HepG2 (cell line): ENCODE measurements at regions not wholly inside any gene's neighbourhood (a gene's known extent, or its start where the extent isn't known, plus 50 kb on each side); places are given as distances from the start of the nearest gene placed in this dataset.
A peak's percentile ranks its signal among the peaks of the same experiment; 100 is the strongest.

ENCODE experiments used
- AGO1 ChIP-seq: fragments of 200-400 bp; formaldehyde crosslinking; IDR thresholded peaks from 2 replicates; pipeline ENCODE4 v1.6.1; 2017; ENCODE audit warnings: mild to moderate bottlenecking, low read depth, low read length, moderate library complexity; ENCODE audit not compliant: poor library complexity, severe bottlenecking
- ATF7-NPFF ChIP-seq: sonication (generic); formaldehyde crosslinking; IDR thresholded peaks from 2 replicates; pipeline ENCODE4 v1.8.1; 2023; ENCODE audit warnings: mild to moderate bottlenecking, low read depth, missing genetic modification reagents, moderate library complexity
- HIVEP1 ChIP-seq: sonication (generic); formaldehyde crosslinking; IDR thresholded peaks from 2 replicates; pipeline ENCODE4 v1.4.0; 2020; ENCODE audit warnings: mild to moderate bottlenecking, missing genetic modification reagents
- MZF1 ChIP-seq: sonication (generic); formaldehyde crosslinking; IDR thresholded peaks from 2 replicates; pipeline ENCODE4 v1.8.1; 2023; ENCODE audit warnings: mild to moderate bottlenecking, missing genetic modification reagents, borderline replicate concordance
- NFE2L1 ChIP-seq: sonication (generic); formaldehyde crosslinking; IDR thresholded peaks from 2 replicates; pipeline ENCODE4 v1.4.0; 2020; ENCODE audit warnings: missing genetic modification reagents, mild to moderate bottlenecking, borderline replicate concordance
- NFKB2 ChIP-seq: sonication (generic); formaldehyde crosslinking; IDR thresholded peaks from 2 replicates; pipeline ENCODE4 v1.4.0; 2020; ENCODE audit warnings: missing genetic modification reagents, borderline replicate concordance
- SMAD9 ChIP-seq: sonication (generic); formaldehyde crosslinking; IDR thresholded peaks from 2 replicates; pipeline ENCODE4 v1.5.1; 2020; ENCODE audit warnings: mild to moderate bottlenecking, missing genetic modification reagents
- ZNF619 ChIP-seq: sonication (generic); formaldehyde crosslinking; IDR thresholded peaks from 2 replicates; pipeline ENCODE4 v1.4.0; 2020; ENCODE audit warnings: mild to moderate bottlenecking, missing genetic modification reagents
- ZNF768 ChIP-seq: sonication (generic); formaldehyde crosslinking; IDR thresholded peaks from 2 replicates; pipeline ENCODE4 v1.4.0; 2020; ENCODE audit warnings: missing genetic modification reagents
- ZNF780A ChIP-seq: sonication (generic); formaldehyde crosslinking; IDR thresholded peaks from 2 replicates; pipeline ENCODE4 v1.8.0; 2022; ENCODE audit warnings: mild to moderate bottlenecking, missing genetic modification reagents, moderate library complexity
- ZNF788 ChIP-seq: sonication (generic); formaldehyde crosslinking; IDR thresholded peaks from 2 replicates; pipeline ENCODE4 v1.5.0; 2020; ENCODE audit warnings: mild to moderate bottlenecking, missing genetic modification reagents, borderline replicate concordance
- ZSCAN25 ChIP-seq: sonication (generic); formaldehyde crosslinking; IDR thresholded peaks from 2 replicates; pipeline ENCODE4 v1.8.0; 2022; ENCODE audit warnings: mild to moderate bottlenecking, missing genetic modification reagents
- ZSCAN31 ChIP-seq: sonication (generic); formaldehyde crosslinking; IDR thresholded peaks from 2 replicates; pipeline ENCODE4 v1.5.0; 2020; ENCODE audit warnings: low read depth, mild to moderate bottlenecking, missing genetic modification reagents
- TF ChIP-seq, protein P1 (sequence below): sonication (generic); formaldehyde crosslinking; IDR thresholded peaks from 2 replicates; pipeline ENCODE4 v1.4.0; 2020; ENCODE audit warnings: mild to moderate bottlenecking, missing genetic modification reagents
- TF ChIP-seq, protein P2 (sequence below): sonication (generic); formaldehyde crosslinking; IDR thresholded peaks from 2 replicates; pipeline ENCODE4 v1.4.0; 2020; ENCODE audit warnings: mild to moderate bottlenecking, missing genetic modification reagents
- TF ChIP-seq, protein P3 (sequence below): sonication (generic); formaldehyde crosslinking; IDR thresholded peaks from 2 replicates; pipeline ENCODE4 v1.5.1; 2020; ENCODE audit warnings: mild to moderate bottlenecking, missing genetic modification reagents, moderate library complexity

DNA sequence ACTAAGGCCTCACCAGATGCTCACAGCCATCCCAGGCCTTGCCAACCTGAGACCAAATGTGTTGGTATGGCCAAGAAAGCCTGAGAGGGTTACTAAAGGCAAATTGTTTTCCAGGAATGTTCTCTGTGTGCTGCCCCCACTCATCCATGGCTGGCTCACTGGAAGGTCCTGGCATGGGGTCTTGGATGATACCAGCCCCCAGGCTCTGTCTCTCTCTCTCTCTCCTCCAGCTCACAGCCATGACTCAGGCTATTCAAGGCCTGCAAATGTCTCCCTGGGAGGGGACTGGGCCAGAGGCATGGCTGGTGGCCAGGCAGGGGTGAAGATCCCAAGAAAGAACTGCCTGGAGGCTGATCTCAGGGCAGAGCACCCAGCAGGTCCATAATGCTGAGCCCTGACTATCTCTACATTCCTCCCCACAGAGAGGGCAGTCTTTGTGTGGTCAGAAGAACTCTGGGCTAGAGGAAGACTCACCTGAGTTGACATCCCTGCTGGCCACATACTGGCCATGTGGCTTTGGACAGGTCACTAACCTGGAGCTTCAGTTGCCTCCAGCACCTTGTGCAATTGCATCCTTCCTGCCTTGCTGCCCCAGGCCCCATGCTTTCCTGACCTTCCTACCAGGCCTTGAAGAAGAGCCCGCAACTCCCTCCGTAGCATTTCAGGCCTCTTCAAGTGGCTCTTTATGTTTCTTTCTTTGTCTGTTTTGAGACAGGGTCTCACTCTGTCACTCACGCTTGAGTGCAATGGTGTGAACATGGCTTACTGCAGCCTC, 150.4 kb downstream of the ZFP36L2 start (continued):
- TF ChIP-seq, protein P1, sequence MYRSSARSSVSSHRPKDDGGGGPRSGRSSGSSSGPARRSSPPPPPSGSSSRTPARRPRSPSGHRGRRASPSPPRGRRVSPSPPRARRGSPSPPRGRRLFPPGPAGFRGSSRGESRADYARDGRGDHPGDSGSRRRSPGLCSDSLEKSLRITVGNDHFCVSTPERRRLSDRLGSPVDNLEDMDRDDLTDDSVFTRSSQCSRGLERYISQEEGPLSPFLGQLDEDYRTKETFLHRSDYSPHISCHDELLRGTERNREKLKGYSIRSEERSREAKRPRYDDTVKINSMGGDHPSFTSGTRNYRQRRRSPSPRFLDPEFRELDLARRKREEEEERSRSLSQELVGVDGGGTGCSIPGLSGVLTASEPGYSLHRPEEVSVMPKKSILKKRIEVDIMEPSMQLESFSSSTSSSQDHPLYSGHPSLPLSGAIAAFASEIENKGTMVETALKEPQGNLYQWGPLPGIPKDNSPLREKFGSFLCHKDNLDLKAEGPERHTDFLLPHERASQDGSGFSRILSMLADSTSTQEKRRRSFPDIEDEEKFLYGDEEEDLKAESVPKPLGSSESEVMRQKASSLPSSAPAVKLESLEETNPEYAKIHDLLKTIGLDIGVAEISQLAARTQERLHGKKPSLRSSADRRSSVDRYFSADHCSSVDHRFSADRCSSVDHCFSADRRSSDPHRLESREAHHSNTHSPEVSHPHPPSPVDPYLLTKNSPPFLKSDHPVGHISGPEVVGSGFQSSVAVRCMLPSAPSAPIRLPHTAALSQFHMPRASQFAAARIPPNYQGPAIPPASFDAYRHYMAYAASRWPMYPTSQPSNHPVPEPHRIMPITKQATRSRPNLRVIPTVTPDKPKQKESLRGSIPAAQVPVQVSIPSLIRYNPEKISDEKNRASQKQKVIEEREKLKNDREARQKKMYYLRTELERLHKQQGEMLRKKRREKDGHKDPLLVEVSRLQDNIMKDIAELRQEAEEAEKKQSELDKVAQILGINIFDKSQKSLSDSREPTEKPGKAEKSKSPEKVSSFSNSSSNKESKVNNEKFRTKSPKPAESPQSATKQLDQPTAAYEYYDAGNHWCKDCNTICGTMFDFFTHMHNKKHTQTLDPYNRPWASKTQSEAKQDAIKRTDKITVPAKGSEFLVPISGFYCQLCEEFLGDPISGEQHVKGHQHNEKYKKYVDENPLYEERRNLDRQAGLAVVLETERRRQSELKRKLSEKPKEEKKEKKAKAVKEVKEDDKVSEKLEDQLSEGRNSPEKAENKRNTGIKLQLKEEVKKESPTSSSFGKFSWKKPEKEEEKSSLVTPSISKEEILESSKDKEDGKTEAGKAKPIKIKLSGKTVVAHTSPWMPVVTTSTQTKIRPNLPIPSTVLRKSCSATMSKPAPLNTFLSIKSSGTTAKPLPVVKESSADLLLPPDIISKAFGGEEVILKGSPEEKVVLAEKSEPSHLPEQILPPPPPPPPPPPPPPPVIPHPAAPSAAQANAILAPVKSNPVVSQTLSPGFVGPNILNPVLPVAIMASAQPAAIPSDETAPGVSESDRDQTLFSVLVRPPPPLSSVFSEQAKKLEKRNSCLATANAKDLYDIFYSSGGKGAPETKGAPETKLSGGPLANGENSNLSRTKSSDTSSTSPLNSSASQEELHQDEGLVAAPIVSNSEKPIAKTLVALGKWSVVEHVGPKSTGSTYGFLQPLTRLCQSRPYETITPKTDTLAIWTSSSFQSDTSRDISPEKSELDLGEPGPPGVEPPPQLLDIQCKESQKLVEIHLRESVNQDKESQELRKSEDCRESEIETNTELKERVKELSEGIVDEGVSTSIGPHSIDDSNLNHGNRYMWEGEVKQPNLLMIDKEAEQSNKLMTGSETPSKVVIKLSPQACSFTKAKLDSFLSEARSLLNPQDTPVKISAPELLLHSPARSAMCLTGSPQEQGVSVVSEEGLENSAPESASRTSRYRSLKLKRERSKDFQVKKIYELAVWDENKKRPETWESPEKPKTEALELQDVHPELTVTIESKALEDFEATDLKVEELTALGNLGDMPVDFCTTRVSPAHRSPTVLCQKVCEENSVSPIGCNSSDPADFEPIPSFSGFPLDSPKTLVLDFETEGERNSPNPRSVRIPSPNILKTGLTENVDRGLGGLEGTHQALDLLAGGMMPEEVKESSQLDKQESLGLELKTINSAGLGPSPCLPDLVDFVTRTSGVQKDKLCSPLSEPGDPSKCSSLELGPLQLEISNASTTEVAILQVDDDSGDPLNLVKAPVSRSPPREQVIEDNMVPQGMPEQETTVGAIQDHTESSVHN (CRISPR knock-in tag) = 0 out of 2 replicates have a peak, but pooled peaks have one; percentile 44
- no peak for TF ChIP-seq AGO1
- 0 out of 2 replicates have a peak, but pooled peaks have one; percentile 55 for TF ChIP-seq NFKB2 (CRISPR knock-in tag)
- 0 out of 2 replicates have a peak, but pooled peaks have one; percentile 6 for TF ChIP-seq ZNF788 (CRISPR knock-in tag)
- TF ChIP-seq ZSCAN25 (CRISPR knock-in tag) = 0 out of 2 replicates have a peak, but pooled peaks have one; percentile 52
- no peak for TF ChIP-seq ZNF768 (CRISPR knock-in tag)
- peak; percentile 42; the same call in 1 of the 2 replicates for TF ChIP-seq NFE2L1 (CRISPR knock-in tag)
- TF ChIP-seq, protein P2, sequence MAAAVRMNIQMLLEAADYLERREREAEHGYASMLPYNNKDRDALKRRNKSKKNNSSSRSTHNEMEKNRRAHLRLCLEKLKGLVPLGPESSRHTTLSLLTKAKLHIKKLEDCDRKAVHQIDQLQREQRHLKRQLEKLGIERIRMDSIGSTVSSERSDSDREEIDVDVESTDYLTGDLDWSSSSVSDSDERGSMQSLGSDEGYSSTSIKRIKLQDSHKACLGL (CRISPR knock-in tag) = 0 out of 2 replicates have a peak, but pooled peaks have one; percentile 27
- TF ChIP-seq HIVEP1 (CRISPR knock-in tag) = 0 out of 2 replicates have a peak, but pooled peaks have one; percentile 26
- no peak for TF ChIP-seq ATF7-NPFF (CRISPR knock-in tag)
- TF ChIP-seq SMAD9 (CRISPR knock-in tag) = no peak
- TF ChIP-seq ZSCAN31 (CRISPR knock-in tag) = peak; percentile 35; the same call in 1 of the 2 replicates
- TF ChIP-seq ZNF780A = no peak
- TF ChIP-seq, protein P3, sequence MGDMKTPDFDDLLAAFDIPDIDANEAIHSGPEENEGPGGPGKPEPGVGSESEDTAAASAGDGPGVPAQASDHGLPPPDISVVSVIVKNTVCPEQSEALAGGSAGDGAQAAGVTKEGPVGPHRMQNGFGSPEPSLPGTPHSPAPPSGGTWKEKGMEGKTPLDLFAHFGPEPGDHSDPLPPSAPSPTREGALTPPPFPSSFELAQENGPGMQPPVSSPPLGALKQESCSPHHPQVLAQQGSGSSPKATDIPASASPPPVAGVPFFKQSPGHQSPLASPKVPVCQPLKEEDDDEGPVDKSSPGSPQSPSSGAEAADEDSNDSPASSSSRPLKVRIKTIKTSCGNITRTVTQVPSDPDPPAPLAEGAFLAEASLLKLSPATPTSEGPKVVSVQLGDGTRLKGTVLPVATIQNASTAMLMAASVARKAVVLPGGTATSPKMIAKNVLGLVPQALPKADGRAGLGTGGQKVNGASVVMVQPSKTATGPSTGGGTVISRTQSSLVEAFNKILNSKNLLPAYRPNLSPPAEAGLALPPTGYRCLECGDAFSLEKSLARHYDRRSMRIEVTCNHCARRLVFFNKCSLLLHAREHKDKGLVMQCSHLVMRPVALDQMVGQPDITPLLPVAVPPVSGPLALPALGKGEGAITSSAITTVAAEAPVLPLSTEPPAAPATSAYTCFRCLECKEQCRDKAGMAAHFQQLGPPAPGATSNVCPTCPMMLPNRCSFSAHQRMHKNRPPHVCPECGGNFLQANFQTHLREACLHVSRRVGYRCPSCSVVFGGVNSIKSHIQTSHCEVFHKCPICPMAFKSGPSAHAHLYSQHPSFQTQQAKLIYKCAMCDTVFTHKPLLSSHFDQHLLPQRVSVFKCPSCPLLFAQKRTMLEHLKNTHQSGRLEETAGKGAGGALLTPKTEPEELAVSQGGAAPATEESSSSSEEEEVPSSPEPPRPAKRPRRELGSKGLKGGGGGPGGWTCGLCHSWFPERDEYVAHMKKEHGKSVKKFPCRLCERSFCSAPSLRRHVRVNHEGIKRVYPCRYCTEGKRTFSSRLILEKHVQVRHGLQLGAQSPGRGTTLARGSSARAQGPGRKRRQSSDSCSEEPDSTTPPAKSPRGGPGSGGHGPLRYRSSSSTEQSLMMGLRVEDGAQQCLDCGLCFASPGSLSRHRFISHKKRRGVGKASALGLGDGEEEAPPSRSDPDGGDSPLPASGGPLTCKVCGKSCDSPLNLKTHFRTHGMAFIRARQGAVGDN (CRISPR knock-in tag) = peak; percentile 26; the same call in 1 of the 2 replicates
- no peak for TF ChIP-seq MZF1 (CRISPR knock-in tag)
- no peak for TF ChIP-seq ZNF619 (CRISPR knock-in tag)
